NCI-H526 treated with DMSO at 0.1 percent for 48 hours (cell line): ENCODE measurements at regions not wholly inside any gene's neighbourhood (a gene's known extent, or its start where the extent isn't known, plus 50 kb on each side); places are given as distances from the start of the nearest gene placed in this dataset.

Source experiments
- DNase-seq: peaks from one replicate; lab custom pipeline; 2025; lab: John Stamatoyannopoulos, UW

DNA sequence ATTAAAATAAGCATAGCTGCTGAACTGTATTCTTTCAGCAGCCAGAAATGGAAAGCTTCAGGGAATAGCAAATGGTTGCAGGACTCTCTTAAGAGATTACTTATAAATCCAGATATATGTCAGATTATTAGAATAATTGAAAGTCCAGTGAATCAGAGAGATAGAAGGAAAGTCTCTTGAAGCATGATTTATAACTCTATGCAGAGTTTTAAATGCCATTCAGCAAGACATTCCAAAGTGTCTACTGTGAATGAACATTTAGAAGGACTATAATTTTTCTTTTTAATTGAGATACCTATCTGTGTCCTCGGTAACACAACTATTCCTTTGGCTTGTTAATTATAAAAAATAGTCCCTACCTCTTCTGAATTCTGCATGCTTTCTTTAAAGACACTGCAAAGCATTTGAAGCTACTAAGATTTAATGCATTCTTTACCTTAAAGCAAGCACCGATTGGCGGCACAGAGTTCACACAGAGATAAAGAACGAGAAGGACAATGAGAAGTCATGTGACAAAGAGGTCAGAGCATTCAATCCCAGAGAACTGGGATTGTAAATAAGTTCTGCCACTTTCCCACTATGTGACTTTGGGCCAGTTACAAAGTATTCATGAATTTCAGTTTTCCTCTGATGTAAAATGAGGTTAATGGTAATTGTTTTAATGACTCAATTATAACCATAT, 371.0 kb upstream of the ATP2B1 start:
- DNase-seq = no peak

DNA sequence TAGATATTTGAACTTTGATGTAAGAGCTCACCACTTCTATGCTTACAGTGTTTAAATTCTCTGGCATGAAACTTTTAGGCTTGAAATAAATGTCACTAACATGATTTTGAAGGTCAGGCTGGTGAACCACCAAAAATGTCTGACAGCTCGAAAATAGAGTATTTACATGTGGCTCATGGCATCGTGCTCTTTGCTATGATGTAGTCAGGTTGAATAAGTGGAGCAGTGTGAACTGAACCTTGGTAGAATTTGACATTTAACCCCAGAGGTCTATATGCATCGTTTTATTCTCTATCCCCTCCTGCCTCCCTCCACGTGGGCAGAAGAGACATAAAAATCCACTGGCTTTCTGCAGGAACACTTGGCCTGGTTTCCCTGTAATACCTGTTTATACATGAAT, 369.7 kb upstream of the ATP2B1 start:
- no peak for DNase-seq

DNA sequence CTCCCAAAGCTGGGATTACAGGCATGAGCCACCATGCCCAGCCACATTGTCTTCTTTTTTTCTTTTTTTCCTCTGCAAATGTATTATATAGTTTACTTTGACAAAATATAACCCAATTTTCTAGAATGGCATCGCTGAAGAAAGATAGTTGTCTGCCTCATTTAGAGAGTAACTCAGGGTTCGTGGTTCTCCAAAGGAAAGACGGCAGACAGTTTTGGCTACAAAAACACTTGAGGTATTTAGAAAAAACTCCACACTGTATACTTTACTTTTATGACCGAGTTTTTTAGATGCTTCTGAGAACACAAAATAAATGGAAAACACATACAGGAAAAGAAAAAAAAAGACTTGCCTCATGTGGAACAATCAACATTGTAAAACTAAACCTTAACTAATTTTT, 369.1 kb upstream of the ATP2B1 start:
- DNase-seq = no peak

DNA sequence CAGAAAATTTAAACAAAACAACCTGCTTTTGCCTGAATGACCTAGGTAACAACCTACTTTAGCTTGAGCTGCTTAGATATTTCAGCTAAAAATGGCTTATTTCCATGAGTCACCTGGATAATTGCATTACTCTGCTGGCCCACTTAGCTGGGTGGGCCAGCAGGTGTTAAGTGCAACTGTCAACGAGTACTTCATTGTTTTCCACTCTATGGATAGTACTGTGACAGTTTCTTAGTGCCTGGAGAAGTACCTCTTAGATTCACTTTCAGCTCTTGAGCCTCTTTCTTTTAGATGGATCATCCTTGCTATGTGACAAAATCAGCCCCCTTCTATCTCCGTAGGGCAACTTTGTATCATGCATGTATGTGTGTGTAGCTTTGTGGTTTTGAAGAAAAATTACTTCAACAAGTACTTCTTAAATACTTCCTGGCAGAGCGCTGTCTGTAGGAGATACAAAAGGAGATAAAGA, 368.2 kb upstream of the ATP2B1 start:
- no peak for DNase-seq

DNA sequence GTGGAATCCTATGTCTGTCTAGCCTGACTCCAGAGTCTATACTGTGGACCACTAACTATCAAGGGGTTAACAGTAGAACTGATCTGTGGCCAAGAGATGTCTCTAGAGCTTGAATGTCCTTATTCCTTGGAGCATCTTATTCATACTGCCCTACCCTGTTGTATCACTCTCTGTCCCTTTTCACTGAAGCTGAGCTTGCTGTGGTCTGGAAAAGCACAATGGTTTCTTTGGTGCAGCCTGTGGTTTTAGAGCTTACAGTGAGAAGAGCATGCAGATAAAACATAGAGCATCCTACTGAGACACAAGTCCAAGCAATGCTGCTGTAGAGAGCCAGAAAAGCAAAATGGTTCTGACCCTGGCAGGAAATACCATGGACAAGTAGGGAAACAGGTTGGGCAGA, 367.0 kb upstream of the ATP2B1 start:
- no peak for DNase-seq

DNA sequence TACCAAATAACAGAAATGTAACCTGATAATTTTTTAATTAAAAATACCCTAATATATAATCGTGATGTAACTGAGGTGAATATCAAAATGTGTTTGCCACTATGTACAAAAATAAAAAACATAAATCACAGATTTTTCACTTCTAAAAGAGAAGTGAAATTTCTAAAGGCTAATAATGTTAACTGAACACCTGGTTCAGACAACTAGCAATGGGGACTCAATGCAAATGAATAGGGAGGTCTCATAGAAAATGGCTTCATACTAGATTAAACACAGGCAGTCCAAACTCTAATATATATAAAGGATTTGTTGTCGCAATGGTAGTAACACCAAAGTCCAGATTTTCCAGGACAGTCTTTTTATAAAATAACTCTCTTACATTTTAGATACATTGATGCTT, 365.4 kb upstream of the ATP2B1 start:
- DNase-seq = no peak

DNA sequence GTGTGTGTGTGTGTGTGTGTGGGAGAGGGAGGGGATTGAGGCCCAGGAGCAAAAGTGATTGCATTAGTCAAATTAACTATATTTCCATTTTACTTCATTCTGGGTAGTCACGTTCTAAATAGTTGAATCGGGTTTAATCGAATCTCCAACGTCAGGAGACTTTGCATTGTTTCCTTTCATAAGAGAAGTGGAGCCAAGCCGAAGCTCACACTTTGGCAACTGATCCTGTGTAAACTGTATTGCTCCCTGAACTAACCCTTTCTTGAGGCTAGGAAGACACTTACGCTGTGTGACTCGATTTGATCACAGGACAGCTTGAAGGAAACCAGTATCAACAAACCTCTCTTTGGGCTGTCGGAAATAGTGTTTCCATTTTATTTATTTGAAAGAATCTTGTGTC, 363.4 kb upstream of the ATP2B1 start:
- no peak for DNase-seq

DNA sequence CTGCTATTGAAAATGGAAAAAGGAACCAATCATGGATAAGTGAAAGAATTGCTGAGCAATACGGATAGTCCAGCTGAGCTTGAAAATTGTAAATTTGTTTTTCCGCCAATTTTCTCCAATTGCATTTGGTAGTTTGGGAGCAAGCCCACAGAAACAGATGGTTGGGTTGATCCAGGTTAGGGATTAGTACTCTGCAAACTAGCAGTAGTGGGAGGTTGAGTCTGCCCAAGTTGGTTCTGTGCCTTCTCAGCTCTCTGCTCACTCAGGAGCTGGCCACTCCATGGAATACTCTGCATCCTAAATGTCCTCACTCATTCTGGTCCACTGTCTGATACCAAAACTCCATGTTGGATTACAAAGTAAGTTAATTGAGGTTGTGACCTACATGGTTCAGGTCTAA, 361.1 kb upstream of the ATP2B1 start:
- no peak for DNase-seq

DNA sequence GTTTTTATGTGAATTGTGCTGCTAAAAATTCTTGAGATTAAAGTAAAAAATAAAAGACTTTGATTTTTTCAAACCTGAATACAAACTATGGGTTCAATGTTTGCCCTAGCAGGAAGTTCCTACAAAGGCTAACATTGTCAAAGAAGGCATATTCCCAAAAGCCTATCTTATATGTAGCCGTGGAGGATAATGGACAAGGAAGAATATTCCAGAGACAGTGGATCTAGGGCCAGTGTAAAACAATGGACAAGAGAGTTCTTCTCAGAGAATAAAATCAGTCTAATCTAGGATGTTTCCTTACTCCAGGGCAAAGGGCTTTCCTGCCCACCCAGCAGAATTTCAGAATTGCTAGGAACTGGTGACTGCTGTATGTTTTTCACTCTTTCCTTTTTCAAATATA, 359.2 kb upstream of the ATP2B1 start:
- no peak for DNase-seq

DNA sequence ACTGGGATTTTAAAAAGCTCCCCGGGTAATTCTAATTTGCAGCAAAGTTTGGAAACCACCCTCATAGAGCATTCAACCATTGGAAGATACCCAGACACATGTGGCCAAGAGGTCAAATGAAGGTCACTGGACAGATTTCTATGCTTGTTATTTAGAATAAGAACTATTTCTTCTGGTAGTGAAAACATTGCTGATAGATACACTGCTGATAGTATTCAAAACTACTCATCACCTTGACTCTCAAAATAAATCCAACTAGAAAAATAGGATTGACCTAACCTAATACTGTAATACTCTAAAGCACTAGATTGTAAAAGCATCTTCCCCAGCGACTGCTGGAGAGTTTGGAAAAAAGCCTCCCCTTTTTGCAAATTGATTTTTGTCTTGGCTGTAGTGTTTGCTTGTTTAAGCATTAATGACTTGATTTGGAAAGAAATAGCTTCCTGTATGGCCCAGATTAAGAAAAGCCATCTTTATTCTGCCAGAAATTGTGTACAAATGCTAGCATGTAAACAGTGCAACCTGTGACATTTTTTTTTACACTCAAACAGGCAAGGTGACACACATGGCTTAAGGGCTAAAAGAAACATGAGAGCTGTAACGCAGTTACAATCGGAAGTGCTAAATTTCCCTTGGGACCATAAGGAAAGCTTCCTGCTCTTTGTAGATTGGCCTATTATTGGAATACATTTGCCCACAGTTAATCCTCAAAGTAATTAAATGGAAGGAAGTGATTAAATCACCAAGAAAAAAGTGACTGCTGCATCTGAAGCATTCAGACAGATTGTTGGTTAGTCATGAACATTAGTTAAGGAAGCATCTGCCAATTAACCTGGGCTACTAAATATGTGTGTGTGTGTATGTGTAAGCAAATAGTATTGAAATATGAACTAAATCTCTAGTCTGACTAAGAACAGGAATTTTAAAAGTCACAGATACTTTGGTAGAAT, 356.5 kb upstream of the ATP2B1 start:
- peak; percentile 25 for DNase-seq

DNA sequence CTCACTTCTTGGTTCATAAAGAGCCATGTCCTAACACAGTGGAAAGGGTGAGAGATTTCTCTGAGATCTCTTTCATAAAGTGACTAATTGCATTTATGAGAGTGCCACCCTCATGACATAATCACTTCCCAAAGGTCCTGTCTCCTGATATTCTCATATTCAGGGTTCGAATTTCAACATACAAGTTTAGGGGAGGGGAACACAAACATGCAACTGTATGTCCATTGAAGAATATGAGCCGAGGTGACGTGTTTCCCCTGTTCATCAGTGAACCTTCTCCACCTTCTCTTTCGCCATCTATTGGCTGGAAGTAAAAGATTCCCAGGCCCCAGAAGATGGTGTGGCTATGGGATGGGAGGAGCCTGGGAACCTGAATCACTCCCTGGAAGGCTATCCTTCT, 354.2 kb upstream of the ATP2B1 start:
- no peak for DNase-seq

DNA sequence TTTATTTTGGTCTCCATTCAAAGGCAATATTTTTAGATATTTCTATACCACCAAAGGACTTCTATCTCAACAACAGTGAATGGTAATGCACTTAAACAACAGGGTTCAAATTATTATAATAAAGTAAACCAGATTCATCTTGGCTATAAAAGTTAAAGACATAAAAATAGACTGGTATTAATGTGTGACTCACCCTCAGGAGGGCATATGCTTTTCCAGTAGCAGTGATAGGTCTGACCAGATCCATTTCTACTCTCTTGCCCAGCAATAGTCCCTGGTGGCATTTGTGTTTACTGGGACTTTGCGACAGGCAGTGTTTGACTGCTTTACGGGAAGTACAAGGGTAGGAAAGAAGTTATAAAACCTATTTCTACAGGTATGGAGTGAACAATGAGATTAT, 353.2 kb upstream of the ATP2B1 start:
- no peak for DNase-seq

DNA sequence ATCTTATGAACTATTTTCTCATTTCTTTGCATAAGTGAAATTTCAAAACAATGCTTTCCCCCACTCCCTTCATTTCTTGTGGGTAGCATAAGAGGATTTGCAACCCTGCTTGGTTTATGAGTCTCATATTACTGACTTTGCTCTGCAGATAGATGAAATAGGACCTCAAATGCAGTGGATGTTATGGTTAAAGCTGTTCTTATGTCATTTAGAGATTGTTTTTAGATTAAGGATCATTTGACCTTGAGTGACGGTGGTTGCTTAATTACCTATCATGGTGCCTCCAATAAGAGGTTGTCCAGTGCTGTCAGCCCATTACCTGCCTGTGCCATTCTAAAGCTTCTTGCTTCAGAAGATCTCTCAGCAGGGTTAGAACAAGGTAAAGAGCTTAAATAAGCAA, 351.4 kb upstream of the ATP2B1 start:
- no peak for DNase-seq

DNA sequence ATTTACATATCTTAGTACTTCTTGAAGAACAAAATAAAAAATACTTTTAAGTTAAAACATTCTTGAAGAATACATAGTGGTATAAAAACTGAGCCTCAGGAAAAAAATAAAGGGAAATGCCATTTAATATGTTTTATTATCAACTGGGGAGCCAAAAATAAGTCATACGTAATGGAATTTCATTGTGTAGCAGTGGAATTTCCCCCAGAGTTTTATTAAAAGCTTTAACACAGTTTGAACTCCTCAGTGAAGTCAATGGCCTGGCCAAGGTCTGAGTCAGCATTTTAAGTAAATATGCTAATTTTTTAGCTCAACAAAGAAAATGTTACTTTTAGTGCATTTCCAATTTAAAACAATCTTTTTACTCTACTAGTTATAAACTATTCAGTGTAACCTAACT, 350.1 kb upstream of the ATP2B1 start:
- DNase-seq = no peak

DNA sequence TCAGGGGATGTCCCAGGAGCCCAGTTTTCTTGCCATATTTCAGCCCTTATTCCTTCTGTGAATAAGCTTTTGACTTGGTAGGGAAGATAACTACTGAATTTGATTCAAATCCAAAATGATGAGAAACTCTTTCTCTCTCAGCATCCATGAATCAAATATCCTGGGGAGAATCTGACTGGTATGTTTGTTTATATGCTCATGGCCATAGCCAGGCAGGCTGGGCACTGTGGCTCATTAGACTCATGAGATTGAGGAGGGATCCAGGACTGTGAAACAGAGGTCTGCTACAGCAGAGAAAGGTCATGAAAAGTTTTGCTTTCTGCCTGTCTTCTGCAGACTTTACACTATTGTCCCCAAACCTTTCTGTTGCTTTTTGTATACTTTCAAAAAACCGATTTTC, 346.4 kb upstream of the ATP2B1 start:
- DNase-seq = no peak

DNA sequence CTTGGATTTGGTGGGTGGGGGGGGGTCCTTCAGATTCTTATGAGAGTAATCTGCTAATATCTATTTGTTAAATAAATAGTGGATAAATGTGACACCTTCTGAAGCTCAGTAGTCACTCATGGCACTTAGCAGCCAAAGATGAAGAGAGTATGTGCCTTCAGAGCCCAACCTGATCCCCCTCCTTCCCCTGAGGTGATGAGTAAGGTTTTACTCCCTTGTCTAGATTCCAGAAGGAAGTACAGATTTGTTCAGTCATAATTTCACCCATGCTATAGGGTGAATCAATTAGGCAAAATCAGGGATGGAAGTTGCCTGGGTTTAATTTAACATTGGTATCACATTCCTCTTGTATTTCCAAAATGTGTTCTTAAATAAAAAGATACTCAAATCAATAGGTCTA, 340.3 kb upstream of the ATP2B1 start:
- DNase-seq = no peak

DNA sequence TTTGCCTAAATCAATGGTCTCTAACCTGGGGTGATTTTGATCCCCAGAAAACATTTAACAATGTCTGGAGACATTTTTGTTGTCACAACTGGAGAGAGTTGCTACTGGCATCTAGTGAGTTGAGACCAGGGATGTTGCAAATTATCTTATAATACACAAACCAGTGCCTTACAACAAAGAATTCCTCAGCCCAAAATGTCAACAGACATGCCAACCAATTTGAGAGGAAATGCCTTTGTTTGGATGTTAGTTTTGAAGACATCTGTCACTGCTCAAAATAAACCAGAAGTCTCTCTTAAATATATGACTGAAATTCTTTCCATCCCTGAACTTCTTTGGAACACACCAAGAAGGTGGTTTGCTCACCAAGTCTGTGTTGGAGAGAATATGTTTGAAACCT, 336.9 kb upstream of the ATP2B1 start:
- no peak for DNase-seq

DNA sequence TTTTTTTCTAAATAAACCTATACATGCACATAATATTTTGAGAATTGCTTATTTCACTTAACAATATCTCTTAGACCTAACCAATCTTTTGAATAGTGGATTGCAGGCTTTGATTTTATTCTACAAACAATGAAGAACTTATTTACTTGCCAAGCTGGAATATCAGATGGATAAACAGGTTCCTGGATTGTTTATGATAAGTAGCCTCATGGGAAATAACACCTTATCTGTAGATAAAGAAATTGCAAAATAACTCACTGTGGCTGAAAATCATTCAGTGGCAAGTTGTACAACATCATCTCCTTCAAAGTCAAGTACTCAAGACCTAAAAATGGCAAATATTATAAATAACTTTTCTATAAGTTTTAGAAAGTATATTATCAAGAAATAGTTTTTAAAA, 335.4 kb upstream of the ATP2B1 start:
- no peak for DNase-seq

DNA sequence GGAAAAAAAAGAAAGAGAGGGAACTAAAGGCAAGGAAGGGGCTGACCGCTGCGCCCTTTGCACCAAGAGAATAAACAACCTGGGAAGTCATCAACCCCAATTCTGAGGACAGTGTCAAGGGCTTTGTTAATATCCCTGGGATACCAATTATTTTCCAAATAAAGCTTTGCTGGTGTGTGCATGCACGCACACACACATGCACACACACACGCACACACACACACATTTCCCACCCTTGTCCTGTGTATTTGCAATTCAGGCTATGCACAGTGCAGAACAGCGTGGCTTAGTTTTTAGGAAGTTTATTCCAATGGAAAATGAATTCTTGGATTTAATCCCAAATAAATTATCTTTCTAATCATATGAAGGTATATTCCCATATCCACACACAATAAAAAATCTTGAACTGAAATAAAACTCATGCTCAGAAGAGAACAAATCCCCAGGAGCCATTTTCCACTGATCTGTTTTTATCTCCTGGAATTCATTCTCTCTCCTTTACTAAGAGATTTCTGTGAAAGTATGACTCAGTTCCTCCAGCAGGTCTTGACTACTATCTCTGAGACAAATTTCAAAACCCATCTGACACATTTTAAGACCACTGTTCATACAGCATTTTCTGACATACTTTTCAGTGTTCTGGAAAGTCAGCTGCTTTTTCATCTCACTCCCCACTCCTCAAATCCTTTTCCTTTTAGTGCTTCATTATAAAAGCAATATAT, 334.4 kb upstream of the ATP2B1 start:
- no peak for DNase-seq

DNA sequence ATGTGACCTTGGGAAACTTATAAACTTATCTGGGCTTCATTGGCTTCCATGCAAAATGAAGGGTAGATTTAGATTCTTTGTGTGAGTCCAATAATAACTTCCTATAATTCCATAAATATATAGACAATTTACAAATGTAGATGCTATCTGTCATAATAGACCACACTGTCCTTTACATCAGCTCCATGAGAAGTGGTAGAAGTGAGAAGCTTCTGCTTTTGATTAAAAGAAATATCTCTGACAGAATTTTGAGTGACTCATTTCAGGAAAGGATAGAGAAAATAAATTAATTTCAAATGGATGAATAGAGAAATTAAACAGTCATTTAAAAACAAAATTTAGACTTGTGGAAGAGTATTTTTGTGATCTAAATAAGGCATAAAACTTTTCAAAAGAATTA, 329.7 kb upstream of the ATP2B1 start:
- no peak for DNase-seq

DNA sequence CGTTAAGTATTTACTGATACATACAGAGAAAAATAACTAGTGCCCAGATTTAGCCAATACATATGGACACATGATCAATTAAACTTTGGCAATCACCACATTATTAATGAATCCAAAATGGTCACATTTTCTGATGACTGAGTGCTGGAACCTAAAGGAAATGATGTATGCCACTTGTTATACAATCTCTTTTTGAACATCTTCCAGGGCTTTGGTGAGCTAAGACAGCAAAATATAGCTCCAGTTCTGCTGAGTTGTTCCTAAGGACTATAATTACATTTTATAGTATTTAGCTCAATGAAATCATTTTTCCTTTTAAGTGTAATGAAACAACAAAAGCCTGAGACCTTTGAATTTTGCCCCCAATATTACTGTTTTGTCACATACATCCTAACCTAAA, 329.1 kb upstream of the ATP2B1 start:
- DNase-seq = no peak

DNA sequence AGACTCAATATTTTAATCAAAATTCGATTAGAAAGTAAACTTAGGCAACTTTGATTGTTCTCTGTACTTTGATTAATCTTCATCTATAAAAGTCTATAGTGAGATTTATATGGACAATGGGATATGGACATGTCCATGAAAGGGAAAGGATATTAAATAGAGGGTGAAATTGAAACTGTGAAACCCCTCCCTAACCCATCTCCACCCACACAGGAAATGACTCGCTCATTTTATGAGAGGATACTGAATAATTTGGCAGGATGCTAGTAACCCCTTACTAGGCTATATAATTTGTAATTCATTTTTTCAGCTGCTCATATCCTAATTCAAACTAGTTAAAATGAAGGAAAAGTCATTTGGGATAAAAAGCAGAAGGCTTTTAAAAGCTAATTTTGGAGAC, 328.0 kb upstream of the ATP2B1 start:
- DNase-seq = no peak

DNA sequence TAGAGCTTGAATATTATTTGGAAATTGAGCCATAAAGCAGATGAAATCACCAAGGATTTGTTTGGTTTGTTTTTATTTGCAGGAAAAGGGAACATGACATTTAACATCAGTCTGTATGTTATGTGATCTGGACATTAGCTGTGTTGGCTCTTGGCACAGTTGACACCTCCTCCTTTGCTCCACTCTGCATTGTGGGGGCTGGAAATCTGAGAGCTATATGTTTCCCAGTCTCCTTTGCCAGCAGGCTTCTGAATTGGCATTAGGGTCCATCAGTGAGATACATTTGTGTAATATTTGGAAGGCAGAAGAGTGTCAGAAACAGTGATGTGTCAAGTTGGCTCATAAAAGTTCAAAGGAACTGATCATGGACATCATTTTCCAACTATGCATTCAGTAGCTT, 322.1 kb upstream of the ATP2B1 start:
- no peak for DNase-seq
